GM12864 (cell line): ENCODE measurements at regions not wholly inside any gene's neighbourhood (a gene's known extent, or its start where the extent isn't known, plus 50 kb on each side); places are given as distances from the start of the nearest gene placed in this dataset.

Experiments
- DNase-seq: peaks from one replicate; pipeline ENCODE4 v3.0.0-alpha.2; 2011; ENCODE audit warnings: low read depth
- H3K4me3 ChIP-seq: 2 replicates; pipeline ENCODE4 v1.5.1; 2011; ENCODE audit warnings: mild to moderate bottlenecking, low read depth, low read length, control low read depth
- TF ChIP-seq, protein P1 (sequence below): IDR thresholded peaks from 2 replicates; pipeline ENCODE4 v1.5.1; 2011; ENCODE audit warnings: low read depth, mild to moderate bottlenecking, moderate library complexity, low read length, control low read depth, inconsistent platforms; ENCODE audit errors: missing control alignments

DNA sequence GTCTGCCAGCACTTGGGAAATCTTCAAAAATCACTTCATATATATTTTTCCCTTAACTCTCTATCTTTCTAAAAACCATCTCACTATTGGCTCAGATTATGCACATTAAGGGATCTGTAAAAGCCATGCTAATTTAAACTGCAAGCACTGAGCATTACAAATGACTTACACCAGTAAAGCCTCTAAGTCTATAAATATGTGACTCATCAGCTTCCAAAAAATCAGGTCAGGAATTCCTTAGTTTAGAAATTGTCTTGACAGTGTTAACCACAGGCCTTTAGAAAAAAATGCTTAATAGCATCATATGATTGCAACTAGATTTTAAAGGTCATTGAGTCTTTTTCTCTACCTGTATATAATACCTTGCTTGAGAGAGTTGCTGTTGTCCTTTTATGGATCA lies 1113.6 kb upstream of the PIK3C3 start:
- TF ChIP-seq, protein P1, sequence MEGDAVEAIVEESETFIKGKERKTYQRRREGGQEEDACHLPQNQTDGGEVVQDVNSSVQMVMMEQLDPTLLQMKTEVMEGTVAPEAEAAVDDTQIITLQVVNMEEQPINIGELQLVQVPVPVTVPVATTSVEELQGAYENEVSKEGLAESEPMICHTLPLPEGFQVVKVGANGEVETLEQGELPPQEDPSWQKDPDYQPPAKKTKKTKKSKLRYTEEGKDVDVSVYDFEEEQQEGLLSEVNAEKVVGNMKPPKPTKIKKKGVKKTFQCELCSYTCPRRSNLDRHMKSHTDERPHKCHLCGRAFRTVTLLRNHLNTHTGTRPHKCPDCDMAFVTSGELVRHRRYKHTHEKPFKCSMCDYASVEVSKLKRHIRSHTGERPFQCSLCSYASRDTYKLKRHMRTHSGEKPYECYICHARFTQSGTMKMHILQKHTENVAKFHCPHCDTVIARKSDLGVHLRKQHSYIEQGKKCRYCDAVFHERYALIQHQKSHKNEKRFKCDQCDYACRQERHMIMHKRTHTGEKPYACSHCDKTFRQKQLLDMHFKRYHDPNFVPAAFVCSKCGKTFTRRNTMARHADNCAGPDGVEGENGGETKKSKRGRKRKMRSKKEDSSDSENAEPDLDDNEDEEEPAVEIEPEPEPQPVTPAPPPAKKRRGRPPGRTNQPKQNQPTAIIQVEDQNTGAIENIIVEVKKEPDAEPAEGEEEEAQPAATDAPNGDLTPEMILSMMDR, result no peak
- no peak for DNase-seq
- no peak overlapping the region for H3K4me3 ChIP-seq

DNA sequence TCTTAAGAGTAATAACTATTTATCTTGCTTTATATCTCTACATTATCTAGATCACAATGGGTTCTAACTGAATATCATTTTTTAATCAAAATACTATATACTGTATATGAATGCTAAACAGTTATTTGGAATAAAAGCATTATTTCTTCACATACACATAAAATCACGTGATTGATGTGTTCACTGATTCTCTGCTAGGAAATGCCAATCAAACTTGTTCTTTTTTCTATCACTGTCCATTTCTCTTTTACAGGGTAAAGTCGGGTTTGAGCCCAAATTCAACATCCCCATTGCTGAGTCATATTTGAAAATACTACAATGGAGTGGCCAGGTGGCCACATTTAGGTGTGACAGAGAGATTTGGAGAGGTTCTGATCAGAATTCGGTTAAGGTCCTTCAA lies 1114.0 kb upstream of the PIK3C3 start:
- TF ChIP-seq, protein P1, result no peak
- DNase-seq, result no peak
- H3K4me3 ChIP-seq, result no peak overlapping the region

DNA sequence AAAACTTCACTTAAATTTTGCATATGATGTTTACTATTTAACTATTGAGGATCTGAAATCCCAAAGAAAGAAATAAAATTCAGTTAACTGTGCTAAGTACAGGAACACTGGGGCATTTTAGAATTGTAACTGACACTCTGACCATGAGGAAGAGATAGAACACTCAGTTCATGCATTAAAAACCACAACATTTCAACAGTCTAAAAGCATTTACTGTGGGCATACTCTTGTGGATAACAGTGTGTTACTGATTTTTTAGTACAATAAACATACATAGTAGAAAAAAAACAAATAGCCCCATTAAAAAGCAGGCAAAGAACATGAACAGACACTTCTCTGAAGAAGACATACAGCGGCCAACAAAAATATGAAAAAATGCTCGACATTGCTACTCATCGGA lies 1122.7 kb upstream of the PIK3C3 start:
- no peak for DNase-seq
- no peak overlapping the region for H3K4me3 ChIP-seq
- TF ChIP-seq, protein P1, result no peak

DNA sequence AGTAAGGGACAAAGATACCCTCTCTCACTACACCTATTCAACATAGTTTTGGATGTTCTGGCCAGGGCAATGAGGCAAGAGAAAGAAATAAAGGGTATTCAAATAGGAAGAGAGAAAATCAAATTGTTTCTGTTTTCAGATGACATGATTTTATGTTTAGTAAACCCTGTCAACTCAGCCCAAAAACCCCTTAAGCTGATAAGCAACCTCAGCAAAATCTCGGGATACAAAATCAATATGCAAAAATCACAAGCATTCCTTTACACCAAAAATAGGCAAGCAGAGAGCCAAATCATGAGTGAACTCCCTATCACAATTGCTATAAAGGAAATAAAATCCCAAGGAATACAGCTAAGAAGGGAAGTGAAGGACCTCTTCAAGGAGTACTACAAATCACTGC lies 1130.7 kb upstream of the PIK3C3 start:
- H3K4me3 ChIP-seq, result no peak overlapping the region
- TF ChIP-seq, protein P1, result no peak
- no peak for DNase-seq

DNA sequence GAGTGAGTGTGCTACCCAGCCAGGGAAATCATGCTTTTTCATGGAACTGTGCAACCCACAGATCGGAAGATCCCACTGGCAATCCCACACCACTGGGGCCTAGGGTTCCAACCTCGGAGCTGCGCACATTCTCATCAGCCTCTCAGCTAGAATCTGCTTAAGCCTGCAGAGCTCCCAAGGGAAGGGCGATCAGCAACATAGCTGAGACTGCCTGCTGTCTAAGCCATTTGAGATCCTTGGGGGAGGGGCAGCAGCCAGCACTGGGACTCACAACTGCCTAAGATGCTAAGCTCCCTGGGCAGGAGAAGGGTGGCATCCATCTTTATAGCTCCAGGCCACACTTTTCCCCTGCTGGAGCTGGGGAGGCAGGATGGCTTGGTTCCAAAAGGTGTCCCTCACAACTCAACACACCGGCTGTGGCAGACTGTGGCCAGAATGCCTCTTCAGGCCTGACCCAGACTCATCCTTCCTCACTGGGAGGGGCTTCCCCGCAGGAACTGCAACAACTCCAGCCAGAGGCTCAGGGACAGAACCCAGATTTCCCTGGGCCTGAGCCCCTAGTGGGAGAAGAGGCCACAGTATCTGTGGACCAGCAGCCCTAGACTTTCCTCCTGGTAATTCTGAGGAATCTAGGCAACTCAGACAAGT lies 1133.3 kb upstream of the PIK3C3 start:
- TF ChIP-seq, protein P1, result no peak
- DNase-seq, result no peak
- no peak overlapping the region for H3K4me3 ChIP-seq

DNA sequence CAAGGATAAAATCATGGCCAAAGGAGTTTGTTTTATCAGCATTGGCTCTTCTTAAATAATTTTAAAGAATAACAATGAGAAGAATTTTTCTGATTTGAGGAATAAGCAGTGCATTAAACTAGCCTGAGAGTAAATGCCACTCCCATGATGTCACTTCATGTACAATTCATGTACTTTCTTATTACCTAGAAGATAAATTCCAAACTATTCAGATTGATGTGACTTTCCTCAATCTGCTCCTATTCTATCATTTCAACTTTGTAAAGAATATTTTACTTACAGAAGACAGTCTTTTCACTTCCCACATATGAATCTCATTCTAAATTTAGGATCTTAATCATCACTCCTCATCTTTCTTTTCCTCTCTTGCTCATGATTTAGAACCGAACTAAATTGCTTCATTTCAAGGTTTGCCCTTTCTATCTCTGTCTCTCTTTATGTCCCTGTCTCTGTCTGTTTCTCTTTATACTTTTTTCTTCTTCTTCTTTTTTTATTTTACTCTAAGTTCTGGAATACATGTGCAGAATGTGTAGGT lies 1142.0 kb upstream of the PIK3C3 start:
- TF ChIP-seq, protein P1, result no peak
- no peak for DNase-seq
- no peak overlapping the region for H3K4me3 ChIP-seq

DNA sequence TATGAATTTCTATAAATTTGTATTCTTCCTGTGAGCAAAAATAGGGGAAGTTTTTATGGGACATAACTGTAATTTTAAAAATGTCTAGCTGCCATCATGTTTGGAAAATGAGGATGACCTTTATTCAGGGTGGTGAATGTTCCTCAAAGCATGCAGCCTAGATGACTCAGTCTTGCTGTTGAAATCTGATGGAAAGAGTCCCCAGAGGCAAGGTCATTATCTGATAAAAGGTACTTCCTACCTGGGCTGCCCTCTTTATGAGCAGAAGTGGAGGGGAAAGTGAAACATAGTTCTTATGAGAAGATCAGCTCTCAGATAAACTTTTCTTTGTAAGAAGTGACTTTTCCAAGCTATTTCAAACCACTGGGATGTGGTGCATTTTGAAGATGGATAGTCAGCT lies 1144.7 kb upstream of the PIK3C3 start:
- no peak overlapping the region for H3K4me3 ChIP-seq
- no peak for DNase-seq
- TF ChIP-seq, protein P1, result no peak
